D721Med (cell line): ENCODE measurements at regions not wholly inside any gene's neighbourhood (a gene's known extent, or its start where the extent isn't known, plus 50 kb on each side); places are given as distances from the start of the nearest gene placed in this dataset.
"Not testable (repeated sequence)": the region's sequence is repeated elsewhere in the genome, so short reads cannot be mapped to it uniquely, and the experiment has no call there.

Experiments used
- DNase-seq: peaks from one replicate; pipeline ENCODE4 v3.0.0; 2011; ENCODE audit warnings: low spot score; ENCODE audit not compliant: insufficient read length
- FAIRE-seq: peaks from 2 replicates; lab custom pipeline; 2011; peaks lifted over from hg19 to GRCh38; lab: Jason Lieb, UNC
- CTCF ChIP-seq: IDR thresholded peaks from 2 replicates; pipeline ENCODE4 v1.5.1; 2012; ENCODE audit warnings: mild to moderate bottlenecking, control low read depth; ENCODE audit not compliant: insufficient read depth; ENCODE audit errors: missing control alignments

- DNase-seq = no peak
- FAIRE-seq = no peak
- no peak for TF ChIP-seq CTCF
Measured at GRCh38 chr2:234172532-234172931, 122.0 kb downstream of the SPP2 start.

GRCh38 chr2:234172066-234172465, 121.6 kb downstream of the SPP2 start:
- TF ChIP-seq CTCF = no peak
- FAIRE-seq (no peak), DNase-seq (no peak)

- FAIRE-seq (no peak), DNase-seq (no peak)
- no peak for TF ChIP-seq CTCF
Measured at GRCh38 chr2:234171666-234172065, 121.2 kb downstream of the SPP2 start.

GRCh38 chr2:234169674-234170073, 119.2 kb downstream of the SPP2 start:
- no peak for TF ChIP-seq CTCF
- DNase-seq (no peak), FAIRE-seq (no peak)

- DNase-seq, FAIRE-seq: not testable (repeated sequence)
Measured at GRCh38 chr2:234168605-234169570, 118.4 kb downstream of the SPP2 start.

GRCh38 chr2:234166531-234166930, 116.0 kb downstream of the SPP2 start:
- TF ChIP-seq CTCF = no peak
- FAIRE-seq (no peak), DNase-seq (no peak)

GRCh38 chr2:234165421-234165820, 114.9 kb downstream of the SPP2 start:
- FAIRE-seq = no peak
- no peak for TF ChIP-seq CTCF
- DNase-seq = no peak
